ENCODE measurements at regions not wholly inside any gene's neighbourhood (a gene's known extent, or its start where the extent isn't known, plus 50 kb on each side); places are given as distances from the start of the nearest gene placed in this dataset.

GRCh38 chr13:37403776-37404527 is 194.6 kb downstream of the POSTN start:
- DNase-seq, result no peak

GRCh38 chr13:37401721-37402120 is 196.8 kb downstream of the POSTN start:
- DNase-seq, result no peak

GRCh38 chr13:37397535-37397934 is 201.0 kb downstream of the POSTN start:
- DNase-seq, result no peak

DNA sequence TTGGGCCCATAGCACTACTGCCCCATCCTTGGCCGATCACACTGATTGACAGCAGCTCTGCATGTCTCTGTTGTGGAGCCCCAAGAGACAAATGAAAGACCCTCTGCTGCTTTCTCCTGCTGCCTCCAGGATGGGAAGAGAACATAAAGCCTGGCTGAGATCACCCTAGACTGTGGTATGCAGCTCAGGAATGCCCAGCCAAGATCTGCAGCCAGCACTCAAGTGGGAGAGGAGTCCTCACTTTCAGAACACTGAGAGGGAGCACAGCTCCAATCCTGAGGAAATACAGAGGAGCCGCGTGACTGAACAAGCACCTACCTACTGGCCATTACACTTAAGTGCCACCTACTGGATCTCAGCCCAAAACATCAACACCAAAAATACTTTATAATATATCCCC is 203.0 kb downstream of the POSTN start:
- DNase-seq, result no peak

GRCh38 chr13:37392389-37392788 is 206.2 kb downstream of the POSTN start:
- DNase-seq, result no peak

DNA sequence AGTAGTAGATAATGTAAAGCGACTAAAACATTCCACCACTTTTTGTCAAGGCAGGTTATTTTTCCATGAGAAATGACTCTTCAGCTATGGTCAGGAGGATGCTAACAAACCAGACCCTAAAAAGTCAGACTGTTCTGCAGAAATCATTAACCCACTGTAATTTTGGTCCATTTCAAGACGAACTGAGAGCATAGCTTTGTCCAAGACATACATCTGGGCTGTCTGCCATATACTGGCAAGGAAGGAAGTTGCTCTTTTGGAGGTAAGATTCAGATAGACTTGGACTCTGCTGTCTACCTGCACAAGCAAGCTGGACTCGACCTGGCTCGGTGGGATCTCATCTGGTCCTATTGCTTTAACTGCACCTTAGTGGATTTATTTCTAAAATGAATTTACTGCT is 207.8 kb downstream of the POSTN start:
- DNase-seq, result no peak

- no peak for DNase-seq
Observed at GRCh38 chr13:37385956-37386670, 212.5 kb downstream of the POSTN start.

GRCh38 chr13:37385248-37385647 is 213.3 kb downstream of the POSTN start:
- no peak for DNase-seq

- DNase-seq, result no peak
Observed at GRCh38 chr13:37383856-37384370, 214.7 kb downstream of the POSTN start.

GRCh38 chr13:37383046-37383445 is 215.5 kb downstream of the POSTN start:
- DNase-seq, result no peak

DNA sequence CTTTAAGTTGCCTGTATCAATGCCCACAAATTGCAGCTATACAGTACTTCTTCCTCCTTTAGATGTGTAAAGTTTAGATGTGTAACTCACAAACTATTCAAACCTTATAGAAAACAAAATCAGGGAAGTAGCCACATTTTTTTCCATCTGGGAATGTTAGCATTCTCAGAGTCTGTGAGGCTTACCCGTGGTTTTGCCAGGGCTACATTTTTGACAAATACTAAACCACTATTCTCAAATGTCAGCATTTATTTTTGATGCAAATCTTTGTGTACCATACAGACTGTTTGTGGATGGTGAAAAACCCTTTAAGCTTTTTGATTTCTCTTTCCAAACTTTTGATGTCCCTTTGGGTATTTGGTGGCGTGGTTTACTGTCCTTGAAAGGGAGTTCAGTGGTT is 216.4 kb downstream of the POSTN start:
- no peak for DNase-seq

GRCh38 chr13:37381502-37381901 is 217.1 kb downstream of the POSTN start:
- no peak for DNase-seq

DNA sequence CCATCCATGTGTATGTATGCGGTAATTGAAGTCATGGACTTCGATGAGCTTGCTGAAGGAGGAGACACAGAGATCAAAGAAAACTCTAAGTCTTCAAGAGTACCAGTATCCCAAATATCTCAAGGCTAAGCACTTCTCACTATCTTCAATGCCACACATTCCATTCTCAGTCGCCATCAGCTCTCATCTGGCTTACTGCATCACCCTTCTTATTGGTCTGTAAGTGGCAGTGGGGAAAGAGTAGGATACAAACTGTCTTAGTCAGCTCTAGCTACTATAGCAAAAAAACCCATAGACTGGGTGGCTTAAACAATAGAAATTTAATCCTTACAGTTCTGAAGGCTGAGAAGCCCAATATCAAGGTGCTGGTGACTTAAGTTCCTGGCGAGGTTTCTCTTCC is 218.7 kb downstream of the POSTN start:
- no peak for DNase-seq

- DNase-seq, result no peak
Observed at GRCh38 chr13:37375724-37376123, 222.8 kb downstream of the POSTN start.

DNA sequence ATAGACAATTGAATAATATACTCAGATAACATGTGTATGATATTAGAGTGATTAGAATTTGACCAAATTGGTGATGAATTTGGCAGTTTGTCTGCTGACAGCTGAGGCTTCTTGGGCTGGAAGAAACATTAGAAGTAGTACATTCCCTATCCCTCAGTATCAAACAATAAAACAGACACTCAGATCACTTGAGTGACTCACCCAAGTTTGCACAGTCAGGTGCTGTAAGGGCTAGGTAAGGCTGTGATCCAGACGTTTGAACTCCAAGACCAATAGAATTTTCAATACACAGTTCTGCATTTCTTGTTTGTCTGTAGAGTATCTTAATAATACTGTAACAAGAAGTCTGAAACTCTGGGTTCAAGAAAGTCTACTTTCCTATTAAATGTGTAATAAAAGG is 223.5 kb downstream of the POSTN start:
- no peak for DNase-seq

- DNase-seq, result no peak
Observed at GRCh38 chr13:37369616-37370015, 229.0 kb downstream of the POSTN start.

GRCh38 chr13:37368501-37368900 is 230.1 kb downstream of the POSTN start:
- no peak for DNase-seq

GRCh38 chr13:37366044-37366770 is 232.4 kb downstream of the POSTN start:
- no peak for DNase-seq

DNA sequence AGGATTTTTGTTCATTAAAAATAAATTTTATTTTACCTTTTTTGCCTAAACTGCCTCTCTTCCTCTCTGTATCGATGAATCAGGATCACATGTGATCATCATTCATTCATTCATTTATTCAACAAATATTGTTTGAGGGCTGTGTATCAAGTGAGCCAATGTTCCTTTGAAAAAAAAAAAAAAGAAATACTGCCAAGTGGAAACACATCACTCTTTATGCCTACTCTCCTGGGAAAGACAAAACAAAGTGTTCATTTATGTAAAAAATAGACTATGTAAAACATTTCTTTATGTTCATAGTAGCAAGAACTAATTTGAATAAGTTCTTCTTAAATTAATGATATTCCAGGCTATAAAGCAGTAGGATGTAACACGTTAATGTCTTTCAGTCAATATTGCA is 233.1 kb downstream of the POSTN start:
- no peak for DNase-seq

- DNase-seq, result no peak
Observed at GRCh38 chr13:37364956-37365355, 233.6 kb downstream of the POSTN start.

GRCh38 chr13:37364007-37364406 is 234.6 kb downstream of the POSTN start:
- no peak for DNase-seq

DNA sequence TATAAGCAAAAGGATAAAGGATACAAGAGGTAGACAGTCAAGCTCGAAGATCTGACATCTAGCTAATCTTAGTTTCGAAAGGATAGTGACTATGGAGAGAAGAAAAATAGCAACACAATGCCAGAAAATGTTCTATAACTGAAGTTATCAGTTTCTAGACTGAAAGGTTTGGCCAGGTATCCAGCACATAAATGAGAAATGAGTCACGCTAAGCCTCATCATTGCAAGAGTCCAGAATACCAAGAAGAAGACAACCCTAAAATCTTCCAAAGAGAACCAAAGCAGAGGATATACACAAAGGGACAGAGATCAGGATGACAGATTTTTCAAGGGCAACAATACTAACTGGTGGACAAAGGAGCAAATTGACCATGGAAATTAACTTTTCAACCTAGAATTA is 237.0 kb downstream of the POSTN start:
- no peak for DNase-seq

GRCh38 chr13:37360556-37360955 is 238.0 kb downstream of the POSTN start:
- DNase-seq, result no peak

GRCh38 chr13:37357548-37357947 is 241.0 kb downstream of the POSTN start:
- DNase-seq, result no peak

All from inflammatory macrophage treated with lipopolysaccharide for 1 hour (primary cell).